Heart left ventricle (tissue), 16 donors: ENCODE measurements at regions not wholly inside any gene's neighbourhood (a gene's known extent, or its start where the extent isn't known, plus 50 kb on each side); places are given as distances from the start of the nearest gene placed in this dataset.

ENCODE experiments used
- ATAC-seq, 4 donors: fragments of 200-7000 bp; cut with Tn5 transposase; one replicate each; pipeline ENCODE4 v1.9.1; 2020 to 2022; ENCODE audit warnings: moderate library complexity in 4 of 4, mild to moderate bottlenecking in 3 of 4, moderate number of reproducible peaks in 1 of 4
- DNase-seq, 5 donors: peaks; one replicate each; pipeline ENCODE4 v3.0.0-alpha.2; 2020
- H3K27ac ChIP-seq, 12 donors: fragments of 200-600 bp; sonication (generic) in 4 of 12; one replicate each; pipeline versions ENCODE4 v1.5.0 to v1.8.0; 2016 to 2022; ENCODE audit warnings: mild to moderate bottlenecking in 2 of 12
- H3K27me3 ChIP-seq, 9 donors: fragments of 200-600 bp; sonication (generic) in 2 of 9; one replicate each; pipeline versions ENCODE4 v1.5.1 to v1.8.0; 2016 to 2022; ENCODE audit warnings: mild to moderate bottlenecking in 3 of 9
- H3K36me3 ChIP-seq, 9 donors: fragments of 200-600 bp; sonication (generic) in 2 of 9; one replicate each; pipeline versions ENCODE4 v1.5.0 to v1.8.0; 2018 to 2022; ENCODE audit warnings: mild to moderate bottlenecking in 2 of 9
- H3K4me1 ChIP-seq, 12 donors: fragments of 200-600 bp; sonication (generic) in 4 of 12; one replicate each; pipeline versions ENCODE4 v1.5.0 to v1.8.0; 2016 to 2022; ENCODE audit warnings: mild to moderate bottlenecking in 3 of 12
- H3K4me3 ChIP-seq, 12 donors: fragments of 200-600 bp; sonication (generic) in 4 of 12; one replicate each; pipeline versions ENCODE4 v1.5.0 to v1.8.0; 2017 to 2022; ENCODE audit warnings: mild to moderate bottlenecking in 9 of 12, moderate library complexity in 4 of 12
- H3K9me3 ChIP-seq, 12 donors: fragments of 200-600 bp; sonication (generic) in 4 of 12; one replicate each; pipeline versions ENCODE4 v1.5.0 to v1.8.0; 2016 to 2022; ENCODE audit warnings: mild to moderate bottlenecking in 1 of 12
- POLR2A ChIP-seq, 2 donors: fragments of 450-650 bp; IDR thresholded peaks; one replicate each; pipeline ENCODE4 v1.6.1; 2017; ENCODE audit warnings: antibody characterized with exemption in 2 of 2, mild to moderate bottlenecking in 2 of 2, moderate library complexity in 2 of 2
- WGBS, 4 donors: extraction: QIAGEN DNeasy Blood & Tissue Kit in 2 of 4; methylation state at CpG; one replicate each; pipeline versions ENCODE4 v1.1.5 to v1.1.7; 2013 to 2018; 5-methylcytosine and 5-hydroxymethylcytosine counted together
- intact Hi-C, 10 donors: fragments of 100-400 bp; cut with DNase I; formaldehyde crosslinking; loops; one replicate each; pipeline versions ENCODE4 v1.11.1 to v1.14.2; 2022
- TF ChIP-seq, protein P1 (sequence below), 12 donors: fragments of 200-600 bp; sonication (generic) in 4 of 12; IDR thresholded peaks; one replicate each; pipeline versions ENCODE4 v1.5.0 to v1.8.0; 2018 to 2022; ENCODE audit warnings: antibody characterized with exemption in 12 of 12, mild to moderate bottlenecking in 5 of 12
- donor health status: ischemic (EF 13 %, LVEDD 7.1; RV severe dilation, severe dysfunction).
- donor health status: healthy with polysubstance abuse.
- donor health status: DM: no; HTN: yes; CAD: no.
- donor health status: DM: no; HTN: no; CAD: no.
- donor health status: ischemic (EF 25% LVEDD 6.9; RV normal size, moderate dysfunction).
- donor health status: ischemic (EF 25% LVEDD 5.7; RV mildly dilated, moderate dysfunction).
- donor health status: healthy.
- donor health status: DM: yes; HTN: yes; CAD: no.
- donor health status: ischemic (EF 35%, LVEDD 5.7; RV mildly dilated, moderate dysfunction).
- donor health status: nonischemic (EF 11% LVEDD 7.7; RV severe dilation, severe dysfunction).
- donor health status: DM: yes; HTN: yes; CAD: no.
- donor health status: PGD.
- donor health status: ischemic (EF 29% LVEDD 5.4; RV normal size, mild dysfunction).
- donor health status: nonischemic (EF 23%, LVEDD 6.1; RV moderate dilation, normal function).

GRCh38 chr1:80384959-80385358 lies 1378.4 kb upstream of the ADGRL4 start:
- H3K4me3 ChIP-seq: no peak overlapping the region
- no peaks in the 10 kb centered on the region for H3K36me3 ChIP-seq
- no peak for TF ChIP-seq POLR2A (IDR thresholded peaks at IDR 0.05)
- TF ChIP-seq, protein P1, sequence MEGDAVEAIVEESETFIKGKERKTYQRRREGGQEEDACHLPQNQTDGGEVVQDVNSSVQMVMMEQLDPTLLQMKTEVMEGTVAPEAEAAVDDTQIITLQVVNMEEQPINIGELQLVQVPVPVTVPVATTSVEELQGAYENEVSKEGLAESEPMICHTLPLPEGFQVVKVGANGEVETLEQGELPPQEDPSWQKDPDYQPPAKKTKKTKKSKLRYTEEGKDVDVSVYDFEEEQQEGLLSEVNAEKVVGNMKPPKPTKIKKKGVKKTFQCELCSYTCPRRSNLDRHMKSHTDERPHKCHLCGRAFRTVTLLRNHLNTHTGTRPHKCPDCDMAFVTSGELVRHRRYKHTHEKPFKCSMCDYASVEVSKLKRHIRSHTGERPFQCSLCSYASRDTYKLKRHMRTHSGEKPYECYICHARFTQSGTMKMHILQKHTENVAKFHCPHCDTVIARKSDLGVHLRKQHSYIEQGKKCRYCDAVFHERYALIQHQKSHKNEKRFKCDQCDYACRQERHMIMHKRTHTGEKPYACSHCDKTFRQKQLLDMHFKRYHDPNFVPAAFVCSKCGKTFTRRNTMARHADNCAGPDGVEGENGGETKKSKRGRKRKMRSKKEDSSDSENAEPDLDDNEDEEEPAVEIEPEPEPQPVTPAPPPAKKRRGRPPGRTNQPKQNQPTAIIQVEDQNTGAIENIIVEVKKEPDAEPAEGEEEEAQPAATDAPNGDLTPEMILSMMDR (IDR thresholded peaks at IDR 0.05): no peak
- H3K4me1 ChIP-seq: no peaks in the 10 kb centered on the region
- no peaks in the 10 kb centered on the region for H3K27me3 ChIP-seq
- no peak overlapping the region for H3K27ac ChIP-seq
- intact Hi-C loops: no loop called here
- ATAC-seq: no peak
- DNase-seq: no peak
- peaks cover 0 to 21% (median 6%) of the 10 kb centered on the region in 12 donors for H3K9me3 ChIP-seq

DNA sequence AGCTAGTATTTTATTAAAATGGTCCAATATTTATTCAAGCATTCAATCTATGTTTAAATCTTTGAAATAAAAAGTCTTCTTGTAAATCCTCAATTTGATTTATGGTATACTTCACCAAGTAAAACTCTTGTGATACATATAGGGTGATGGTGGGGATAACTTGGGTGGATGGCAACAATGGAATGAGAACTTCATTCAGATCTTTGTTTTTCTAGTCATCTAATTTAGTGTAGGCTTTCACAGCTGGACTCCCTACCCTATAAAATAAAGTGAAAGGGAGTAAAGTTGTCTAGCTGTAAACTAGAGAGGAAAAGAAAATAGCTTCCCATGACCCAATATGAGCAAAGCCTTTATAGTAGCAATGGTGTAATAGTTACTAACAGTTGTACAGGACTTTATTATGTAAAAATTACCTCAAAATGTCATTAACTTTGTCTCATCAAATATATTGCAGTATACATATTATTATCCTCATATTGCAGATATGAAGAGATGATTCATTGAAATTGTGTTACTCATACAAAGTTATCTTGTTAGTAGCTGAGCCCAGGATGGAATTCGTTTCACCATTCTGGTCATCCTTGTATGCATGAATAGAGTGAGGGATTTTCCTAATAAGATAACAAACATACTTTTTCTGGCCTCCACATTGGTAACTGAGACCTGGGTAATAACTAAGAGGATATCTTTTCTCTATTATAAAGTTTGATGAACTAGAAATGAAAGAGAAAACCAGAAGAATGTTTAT lies 1377.7 kb upstream of the ADGRL4 start:
- TF ChIP-seq, protein P1 (IDR thresholded peaks at IDR 0.05): no peak
- peaks cover 0 to 20% (median 3%) of the 10 kb centered on the region in 12 donors for H3K9me3 ChIP-seq
- H3K27ac ChIP-seq: no peak overlapping the region
- no peak for ATAC-seq
- intact Hi-C loops: no loop called here
- no peaks in the 10 kb centered on the region for H3K4me1 ChIP-seq
- no peaks in the 10 kb centered on the region for H3K36me3 ChIP-seq
- H3K27me3 ChIP-seq: no peaks in the 10 kb centered on the region
- 55 to 70% (median 59%) methylated on average over 1 of the region's 1 CpG for WGBS, 4 donors
- no peak overlapping the region for H3K4me3 ChIP-seq
- no peak for DNase-seq

DNA sequence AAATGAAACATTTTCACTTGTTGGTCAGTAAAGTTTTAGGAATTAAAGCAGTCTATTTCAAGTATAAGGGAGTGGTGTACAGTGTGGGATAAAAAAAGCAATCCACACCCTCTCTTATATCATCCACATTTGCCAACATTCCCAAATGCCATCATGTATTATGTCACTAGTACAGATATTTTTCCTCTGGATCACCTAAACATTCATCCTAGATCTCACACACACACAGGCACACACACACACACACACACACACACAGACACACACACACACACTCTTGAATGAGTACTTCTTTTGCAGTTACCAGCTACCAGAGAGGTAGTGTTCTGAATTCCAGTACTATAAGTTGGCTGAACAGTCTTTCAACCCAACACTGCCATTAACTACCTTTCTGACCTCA lies 1369.1 kb upstream of the ADGRL4 start:
- ATAC-seq: peak in 2 of 4 donors; percentile 30 to 37
- TF ChIP-seq POLR2A (IDR thresholded peaks at IDR 0.05): no peak
- TF ChIP-seq, protein P1 (IDR thresholded peaks at IDR 0.05): no peak

GRCh38 chr1:80375109-80375508 lies 1368.6 kb upstream of the ADGRL4 start:
- 68 to 81% (median 74%) methylated on average over 1 of the region's 1 CpG for WGBS, 4 donors
- ATAC-seq: no peak

More for the DNA sequence above, 1369.1 kb upstream of the ADGRL4 start:
- Histone ChIP-seq H3K27me3 (no peaks in the 10 kb centered on the region), H3K9me3 (no peaks in the 10 kb centered on the region), H3K4me3 (no peak overlapping the region), H3K36me3 (no peaks in the 10 kb centered on the region), H3K27ac (no peak overlapping the region), H3K4me1 (no peaks in the 10 kb centered on the region)
- intact Hi-C loops: no loop called here
- DNase-seq: no peak

More at GRCh38 chr1:80375109-80375508, 1368.6 kb upstream of the ADGRL4 start:
- H3K27me3 ChIP-seq: no peaks in the 10 kb centered on the region
- H3K4me1 ChIP-seq: no peaks in the 10 kb centered on the region
- H3K4me3 ChIP-seq: no peak overlapping the region
- no peaks in the 10 kb centered on the region for H3K36me3 ChIP-seq
- no peaks in the 10 kb centered on the region for H3K9me3 ChIP-seq
- no peak overlapping the region for H3K27ac ChIP-seq
- no peak for DNase-seq
- TF ChIP-seq, protein P1 (IDR thresholded peaks at IDR 0.05): no peak
- no peak for TF ChIP-seq POLR2A (IDR thresholded peaks at IDR 0.05)
- intact Hi-C loops: no loop called here
